ENCODE measurements at regions not wholly inside any gene's neighbourhood (a gene's known extent, or its start where the extent isn't known, plus 50 kb on each side); places are given as distances from the start of the nearest gene placed in this dataset.

DNA sequence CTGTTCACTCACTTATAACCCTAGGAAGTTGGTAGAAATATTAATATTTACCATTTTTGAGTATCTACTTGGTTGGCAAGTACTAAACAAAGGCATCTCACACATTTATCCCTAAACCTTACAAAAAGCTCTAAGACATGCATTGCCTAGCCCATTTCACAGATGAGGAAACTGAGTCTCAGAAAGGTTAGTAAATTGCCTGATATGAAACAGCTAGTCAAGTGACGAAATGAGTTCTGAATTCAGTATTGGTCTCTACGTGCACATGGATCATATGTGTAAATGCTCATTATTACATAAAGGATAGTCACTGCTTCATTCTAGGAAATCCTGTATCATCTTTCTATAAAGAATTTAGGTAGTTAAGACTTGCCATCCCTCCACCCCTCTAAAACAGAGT, 105.1 kb downstream of the BARHL2 start:
- TF ChIP-seq, protein P1, sequence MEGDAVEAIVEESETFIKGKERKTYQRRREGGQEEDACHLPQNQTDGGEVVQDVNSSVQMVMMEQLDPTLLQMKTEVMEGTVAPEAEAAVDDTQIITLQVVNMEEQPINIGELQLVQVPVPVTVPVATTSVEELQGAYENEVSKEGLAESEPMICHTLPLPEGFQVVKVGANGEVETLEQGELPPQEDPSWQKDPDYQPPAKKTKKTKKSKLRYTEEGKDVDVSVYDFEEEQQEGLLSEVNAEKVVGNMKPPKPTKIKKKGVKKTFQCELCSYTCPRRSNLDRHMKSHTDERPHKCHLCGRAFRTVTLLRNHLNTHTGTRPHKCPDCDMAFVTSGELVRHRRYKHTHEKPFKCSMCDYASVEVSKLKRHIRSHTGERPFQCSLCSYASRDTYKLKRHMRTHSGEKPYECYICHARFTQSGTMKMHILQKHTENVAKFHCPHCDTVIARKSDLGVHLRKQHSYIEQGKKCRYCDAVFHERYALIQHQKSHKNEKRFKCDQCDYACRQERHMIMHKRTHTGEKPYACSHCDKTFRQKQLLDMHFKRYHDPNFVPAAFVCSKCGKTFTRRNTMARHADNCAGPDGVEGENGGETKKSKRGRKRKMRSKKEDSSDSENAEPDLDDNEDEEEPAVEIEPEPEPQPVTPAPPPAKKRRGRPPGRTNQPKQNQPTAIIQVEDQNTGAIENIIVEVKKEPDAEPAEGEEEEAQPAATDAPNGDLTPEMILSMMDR (IDR thresholded peaks at IDR 0.05; ENCODE audit: insufficient read depth, low read depth, low read length, missing control alignments): no peak
- no peak overlapping the region for H3K4me3 ChIP-seq (ENCODE audit: low read length)
- no peak for DNase-seq (ENCODE audit: low read depth)

DNA sequence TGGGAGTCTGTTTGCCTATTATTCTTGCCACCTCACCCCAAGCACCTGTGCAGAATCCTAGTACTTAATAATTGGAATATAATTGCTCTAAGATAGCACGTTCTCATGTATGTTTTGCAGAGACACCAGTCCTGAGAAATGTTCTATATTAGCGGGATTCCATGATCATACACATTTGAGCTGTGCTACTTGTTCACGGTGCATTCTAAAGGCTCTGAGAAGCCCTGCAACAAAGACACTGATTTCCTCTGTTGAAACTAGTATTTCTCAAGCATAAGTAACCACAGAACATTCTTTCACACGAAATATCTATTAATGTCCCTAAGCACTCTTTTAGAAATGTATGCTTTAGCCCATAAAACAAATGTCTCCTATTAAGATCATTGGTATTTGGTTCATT, 109.4 kb downstream of the BARHL2 start:
- no peak overlapping the region for H3K4me3 ChIP-seq (ENCODE audit: low read length)
- no peak for DNase-seq (ENCODE audit: low read depth)
- TF ChIP-seq, protein P1 (IDR thresholded peaks at IDR 0.05; ENCODE audit: insufficient read depth, low read depth, low read length, missing control alignments): no peak

DNA sequence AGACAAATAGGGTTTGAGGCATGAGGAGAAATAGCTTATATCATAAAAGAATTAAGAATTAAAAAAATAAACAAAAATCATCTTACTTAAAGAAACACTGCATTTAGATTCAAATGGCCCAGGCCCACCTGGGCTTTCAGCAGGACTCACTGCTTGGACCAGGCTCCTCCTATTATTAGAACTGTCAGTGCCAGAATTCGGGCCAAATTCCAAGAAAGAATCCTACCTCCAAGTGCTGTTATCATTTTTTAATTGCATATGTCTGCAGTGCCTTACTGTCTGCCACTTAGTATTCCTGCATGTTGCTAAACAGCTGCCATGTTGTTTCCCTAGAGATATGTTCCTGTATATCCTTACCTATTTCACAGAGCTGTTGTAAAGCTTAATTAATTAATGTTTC, 112.0 kb downstream of the BARHL2 start:
- no peak overlapping the region for H3K4me3 ChIP-seq (ENCODE audit: low read length)
- TF ChIP-seq, protein P1 (IDR thresholded peaks at IDR 0.05; ENCODE audit: insufficient read depth, low read depth, low read length, missing control alignments): no peak
- no peak for DNase-seq (ENCODE audit: low read depth)

DNA sequence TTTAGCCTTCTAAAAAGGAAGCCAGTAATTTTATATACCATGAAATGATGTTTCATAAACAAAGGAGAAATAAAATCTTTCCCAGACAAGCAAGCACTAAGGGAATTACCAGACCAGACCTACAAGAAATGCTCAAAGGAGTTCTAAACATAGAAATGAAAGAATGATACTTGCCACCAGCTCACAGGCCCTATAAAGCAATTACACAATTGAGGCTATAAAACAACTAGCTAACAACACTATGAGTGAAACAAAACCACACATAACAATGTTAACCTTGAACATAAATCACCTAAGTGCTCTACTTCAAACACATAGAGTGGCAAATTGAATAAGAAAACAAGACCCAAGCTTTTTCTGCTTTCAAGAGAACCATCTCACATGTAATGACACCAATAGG, 123.8 kb downstream of the BARHL2 start:
- no peak overlapping the region for H3K4me3 ChIP-seq (ENCODE audit: low read length)
- TF ChIP-seq, protein P1 (IDR thresholded peaks at IDR 0.05; ENCODE audit: insufficient read depth, low read depth, low read length, missing control alignments): no peak
- DNase-seq (ENCODE audit: low read depth): no peak

DNA sequence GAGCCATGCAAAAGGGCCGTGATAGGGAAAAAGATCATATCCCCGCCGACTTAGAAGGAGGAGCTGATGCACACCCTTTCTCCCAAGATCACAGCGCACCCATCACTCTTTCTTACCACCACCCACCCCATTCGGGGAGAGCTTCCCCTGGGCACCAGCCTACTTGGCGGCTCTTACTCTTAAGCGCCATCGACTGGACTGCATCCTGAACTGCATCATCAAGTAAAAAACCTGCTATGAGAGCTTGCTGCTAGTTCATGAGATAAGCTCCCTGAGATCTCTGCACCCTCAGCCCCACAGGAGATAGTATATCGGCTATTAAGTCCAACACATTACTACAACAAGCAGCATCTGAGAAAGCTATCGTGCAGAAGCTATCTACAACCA, 125.1 kb downstream of the BARHL2 start:
- DNase-seq (ENCODE audit: low read depth): no peak
- H3K4me3 ChIP-seq (ENCODE audit: low read length): no peak overlapping the region
- TF ChIP-seq, protein P1 (IDR thresholded peaks at IDR 0.05; ENCODE audit: insufficient read depth, low read depth, low read length, missing control alignments): no peak

- no peak overlapping the region for H3K4me3 ChIP-seq (ENCODE audit: low read length)
- TF ChIP-seq, protein P1 (IDR thresholded peaks at IDR 0.05; ENCODE audit: insufficient read depth, low read depth, low read length, missing control alignments): no peak
- DNase-seq (ENCODE audit: low read depth): no peak
These were observed 125.6 kb downstream of the BARHL2 start for GRCh38 chr1:90591355-90591969.

DNA sequence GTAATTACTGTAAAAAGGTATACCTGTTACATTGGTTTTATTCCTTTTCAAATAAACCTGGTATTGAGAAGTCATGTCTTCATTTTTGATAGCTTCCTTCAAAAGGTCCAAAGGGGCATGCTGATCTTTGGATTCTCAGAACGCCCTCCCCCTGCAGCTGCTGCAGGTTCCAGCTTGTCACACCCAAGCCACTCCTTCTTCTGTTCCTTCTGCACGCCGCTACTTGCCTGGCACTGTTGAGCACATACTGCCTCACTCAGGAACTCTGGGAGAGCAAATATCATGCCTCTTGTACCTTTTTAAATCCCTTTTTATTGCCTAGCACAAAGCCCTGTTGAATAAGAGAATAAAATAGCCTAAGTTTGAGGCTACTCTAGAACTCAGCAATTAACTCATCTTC, 136.9 kb downstream of the BARHL2 start:
- no peak overlapping the region for H3K4me3 ChIP-seq (ENCODE audit: low read length)
- TF ChIP-seq, protein P1 (IDR thresholded peaks at IDR 0.05; ENCODE audit: insufficient read depth, low read depth, low read length, missing control alignments): no peak
- peak; percentile 84 for DNase-seq (ENCODE audit: low read depth)

Data from epithelial cell of esophagus (primary cell).